ENCODE measurements at regions not wholly inside any gene's neighbourhood (a gene's known extent, or its start where the extent isn't known, plus 50 kb on each side); places are given as distances from the start of the nearest gene placed in this dataset.
"Not testable (repeated sequence)": the region's sequence is repeated elsewhere in the genome, so short reads cannot be mapped to it uniquely, and the experiment has no call there.

- DNase-seq = no peak
These were observed 63.9 kb downstream of the MAT2B start for GRCh38 chr5:163569284-163569683.

- peak; percentile 93 for DNase-seq
These were observed 66.3 kb downstream of the MAT2B start for GRCh38 chr5:163571744-163572143.

- DNase-seq = no peak
These were observed 69.3 kb downstream of the MAT2B start for GRCh38 chr5:163574472-163575440.

- DNase-seq = no peak
These were observed 73.2 kb downstream of the MAT2B start for GRCh38 chr5:163578652-163579051.

- DNase-seq = no peak
These were observed 74.3 kb downstream of the MAT2B start for GRCh38 chr5:163579729-163580128.

- no peak for DNase-seq
These were observed 75.1 kb downstream of the MAT2B start for GRCh38 chr5:163580516-163580915.

GRCh38 chr5:163583491-163584153 is 78.2 kb downstream of the MAT2B start:
- not testable (repeated sequence) for DNase-seq

GRCh38 chr5:163585206-163585605 is 79.8 kb downstream of the MAT2B start:
- no peak for DNase-seq

- DNase-seq = peak; percentile 55
These were observed 81.1 kb downstream of the MAT2B start for GRCh38 chr5:163586531-163586956.

- no peak for DNase-seq
These were observed 89.5 kb downstream of the MAT2B start for GRCh38 chr5:163594951-163595350.

GRCh38 chr5:163595932-163596607 is 90.7 kb downstream of the MAT2B start:
- DNase-seq = no peak

GRCh38 chr5:163596608-163597315 is 91.3 kb downstream of the MAT2B start:
- DNase-seq = no peak

- no peak for DNase-seq
These were observed 98.6 kb downstream of the MAT2B start for GRCh38 chr5:163604013-163604412.

- no peak for DNase-seq
These were observed 101.8 kb downstream of the MAT2B start for GRCh38 chr5:163607256-163607655.

GRCh38 chr5:163608621-163609020 is 103.2 kb downstream of the MAT2B start:
- no peak for DNase-seq

GRCh38 chr5:163609910-163610309 is 104.5 kb downstream of the MAT2B start:
- no peak for DNase-seq

- DNase-seq = no peak
These were observed 107.1 kb downstream of the MAT2B start for GRCh38 chr5:163612358-163613149.

GRCh38 chr5:163613150-163613442 is 107.7 kb downstream of the MAT2B start:
- DNase-seq = no peak

GRCh38 chr5:163614787-163615186 is 109.4 kb downstream of the MAT2B start:
- no peak for DNase-seq

GRCh38 chr5:163619273-163619934 is 114.0 kb downstream of the MAT2B start:
- no peak for DNase-seq

GRCh38 chr5:163619951-163620350 is 114.5 kb downstream of the MAT2B start:
- no peak for DNase-seq

GRCh38 chr5:163622799-163623198 is 117.4 kb downstream of the MAT2B start:
- DNase-seq = no peak

Measured in islet precursor cell (in vitro differentiated cells).